WERI-Rb-1 (cell line): ENCODE measurements at regions not wholly inside any gene's neighbourhood (a gene's known extent, or its start where the extent isn't known, plus 50 kb on each side); places are given as distances from the start of the nearest gene placed in this dataset.

ENCODE experiments used
- DNase-seq: peaks from one replicate; pipeline ENCODE4 v3.0.0-alpha.2; 2020
- H3K27ac ChIP-seq: fragments of 250-450 bp; sonication (Bioruptor Pico); 2 replicates; pipeline ENCODE4 v1.5.1; 2020; ENCODE audit warnings: mild to moderate bottlenecking, moderate library complexity
- H3K27me3 ChIP-seq: fragments of 250-450 bp; sonication (Bioruptor Pico); 2 replicates; pipeline ENCODE4 v1.5.1; 2021; ENCODE audit warnings: mild to moderate bottlenecking, low read depth, moderate library complexity; ENCODE audit not compliant: insufficient read depth, severe bottlenecking
- H3K36me3 ChIP-seq: fragments of 250-450 bp; sonication (Bioruptor Pico); 2 replicates; pipeline ENCODE4 v1.5.1; 2020; ENCODE audit warnings: mild to moderate bottlenecking, moderate library complexity
- H3K4me3 ChIP-seq: 2 replicates; pipeline ENCODE4 v1.5.1; 2011; ENCODE audit warnings: low read depth, mild to moderate bottlenecking, control low read depth, low read length
- H3K9me3 ChIP-seq: fragments of 250-450 bp; sonication (Bioruptor Pico); 2 replicates; pipeline ENCODE4 v1.5.1; 2021; ENCODE audit warnings: mild to moderate bottlenecking, moderate library complexity; ENCODE audit not compliant: severe bottlenecking
- CTCF ChIP-seq: IDR thresholded peaks from 2 replicates; pipeline ENCODE4 v1.5.1; 2011; ENCODE audit warnings: low read depth, mild to moderate bottlenecking, control low read depth, inconsistent platforms, low read length

GRCh38 chr11:80603472-80603871, 1162.6 kb upstream of the TENM4 start:
- no peak for DNase-seq
- TF ChIP-seq CTCF, result no peak
- H3K27ac ChIP-seq, result no peak overlapping the region
- H3K36me3 ChIP-seq, result no peaks in the 10 kb centered on the region
- no peak overlapping the region for H3K4me3 ChIP-seq
- H3K9me3 ChIP-seq, result no peaks in the 10 kb centered on the region
- H3K27me3 ChIP-seq, result no peaks in the 10 kb centered on the region

GRCh38 chr11:80598905-80599304, 1158.1 kb upstream of the TENM4 start:
- TF ChIP-seq CTCF, result no peak
- H3K4me3 ChIP-seq, result no peak overlapping the region
- no peak for DNase-seq
- H3K27me3 ChIP-seq, result no peaks in the 10 kb centered on the region
- no peaks in the 10 kb centered on the region for H3K36me3 ChIP-seq
- no peak overlapping the region for H3K27ac ChIP-seq
- H3K9me3 ChIP-seq, result no peaks in the 10 kb centered on the region

GRCh38 chr11:80596291-80596810, 1155.5 kb upstream of the TENM4 start:
- DNase-seq, result no peak
- H3K9me3 ChIP-seq, result no peaks in the 10 kb centered on the region
- H3K36me3 ChIP-seq, result no peaks in the 10 kb centered on the region
- no peak overlapping the region for H3K4me3 ChIP-seq
- no peak for TF ChIP-seq CTCF
- no peak overlapping the region for H3K27ac ChIP-seq
- no peaks in the 10 kb centered on the region for H3K27me3 ChIP-seq

- DNase-seq, result no peak
- Histone ChIP-seq H3K27ac (no peak overlapping the region), H3K36me3 (no peaks in the 10 kb centered on the region), H3K9me3 (no peaks in the 10 kb centered on the region), H3K4me3 (no peak overlapping the region), H3K27me3 (no peaks in the 10 kb centered on the region)
- no peak for TF ChIP-seq CTCF
Measured at GRCh38 chr11:80595011-80595410, 1154.2 kb upstream of the TENM4 start.

- no peak for DNase-seq
- TF ChIP-seq CTCF, result no peak
- Histone ChIP-seq H3K27ac (no peak overlapping the region), H3K4me3 (no peak overlapping the region), H3K27me3 (no peaks in the 10 kb centered on the region), H3K9me3 (no peaks in the 10 kb centered on the region), H3K36me3 (no peaks in the 10 kb centered on the region)
Measured at GRCh38 chr11:80593648-80594374, 1153.0 kb upstream of the TENM4 start.

- Histone ChIP-seq H3K4me3 (no peak overlapping the region), H3K27ac (no peak overlapping the region), H3K9me3 (no peaks in the 10 kb centered on the region), H3K36me3 (no peaks in the 10 kb centered on the region), H3K27me3 (no peaks in the 10 kb centered on the region)
- no peak for TF ChIP-seq CTCF
- no peak for DNase-seq
Measured at GRCh38 chr11:80592546-80592945, 1151.7 kb upstream of the TENM4 start.
